BJ (cell line): ENCODE measurements at regions not wholly inside any gene's neighbourhood (a gene's known extent, or its start where the extent isn't known, plus 50 kb on each side); places are given as distances from the start of the nearest gene placed in this dataset.
A peak's percentile ranks its signal among the peaks of the same experiment; 100 is the strongest.

Experiments
- CTCF ChIA-PET: fragments of 350-600 bp; formaldehyde crosslinking; extraction: SDS; loops from one replicate; lab custom pipeline; 2021; ENCODE audit warnings: antibody characterized with exemption, inconsistent platforms; lab: Yijun Ruan, JAX
- POLR2A ChIA-PET: fragments of 300-600 bp; sonication (Branson Sonifier 250); formaldehyde crosslinking; extraction: SDS; loops from one replicate; lab custom pipeline; 2021; ENCODE audit warnings: antibody characterized with exemption; lab: Charles Lee
- DNase-seq: peaks from one replicate; pipeline ENCODE4 v3.0.0-alpha.2; 2011; ENCODE audit warnings: low read depth
- H3K27me3 ChIP-seq: 2 replicates; pipeline ENCODE4 v1.6.0; 2011; ENCODE audit warnings: low read length; ENCODE audit not compliant: control insufficient read depth, insufficient read depth
- H3K36me3 ChIP-seq: 2 replicates; pipeline ENCODE4 v1.5.1; 2011; ENCODE audit warnings: low read length; ENCODE audit not compliant: control insufficient read depth, insufficient read depth
- H3K4me3 ChIP-seq: 2 replicates; pipeline ENCODE4 v1.5.1; 2011; ENCODE audit warnings: low read depth, mild to moderate bottlenecking, control low read depth, low read length
- CTCF ChIP-seq: IDR thresholded peaks from 2 replicates; pipeline ENCODE4 v1.5.1; 2011; ENCODE audit warnings: low read depth, mild to moderate bottlenecking, control low read depth, inconsistent platforms, low read length, moderate library complexity; ENCODE audit not compliant: insufficient read depth

- H3K36me3 ChIP-seq = no peaks in the 10 kb centered on the region
- no peak for TF ChIP-seq CTCF
- ChIA-PET POLR2A (no interaction called here), CTCF (no interaction called here)
- no peak for DNase-seq
- H3K4me3 ChIP-seq = no peak overlapping the region
- H3K27me3 ChIP-seq = no peaks in the 10 kb centered on the region
These were observed 310.4 kb downstream of the ARAP2 start for GRCh38 chr4:35933901-35934300.

- Histone ChIP-seq H3K27me3 (no peaks in the 10 kb centered on the region), H3K4me3 (no peak overlapping the region), H3K36me3 (no peaks in the 10 kb centered on the region)
- DNase-seq = peak; percentile 0
- ChIA-PET CTCF (interaction anchor here (1.0 to 1.5 kb wide), 2 partner anchors 11 to 13 kb away, joined by 3 read pairs; no protein-coding TSS in a partner anchor), POLR2A (no interaction called here)
- peak; percentile 36; the same call in 1 of the 2 replicates for TF ChIP-seq CTCF
These were observed 309.9 kb downstream of the ARAP2 start for GRCh38 chr4:35934320-35934981.

- ChIA-PET POLR2A (no interaction called here), CTCF (no interaction called here)
- Histone ChIP-seq H3K4me3 (no peak overlapping the region), H3K36me3 (no peaks in the 10 kb centered on the region), H3K27me3 (no peaks in the 10 kb centered on the region)
- no peak for DNase-seq
- TF ChIP-seq CTCF = no peak
These were observed 305.4 kb downstream of the ARAP2 start for GRCh38 chr4:35938936-35939335.

- no peak overlapping the region for H3K4me3 ChIP-seq
- CTCF ChIA-PET = no interaction called here
- H3K36me3 ChIP-seq = no peaks in the 10 kb centered on the region
- no peak for DNase-seq
- POLR2A ChIA-PET = no interaction called here
- TF ChIP-seq CTCF = no peak
- H3K27me3 ChIP-seq = no peaks in the 10 kb centered on the region
These were observed 304.6 kb downstream of the ARAP2 start for GRCh38 chr4:35939751-35940150.

GRCh38 chr4:35942092-35942491 is 302.2 kb downstream of the ARAP2 start:
- DNase-seq = no peak
- no peak overlapping the region for H3K4me3 ChIP-seq
- H3K36me3 ChIP-seq = no peaks in the 10 kb centered on the region
- ChIA-PET CTCF (no interaction called here), POLR2A (no interaction called here)
- H3K27me3 ChIP-seq = no peaks in the 10 kb centered on the region
- TF ChIP-seq CTCF = no peak
